CD4-positive, alpha-beta T cell treated with Interleukin-4 for 4 hours (primary cell): ENCODE measurements at regions not wholly inside any gene's neighbourhood (a gene's known extent, or its start where the extent isn't known, plus 50 kb on each side); places are given as distances from the start of the nearest gene placed in this dataset.

Experiments
- DNase-seq: peaks from one replicate; pipeline ENCODE4 v3.0.0-alpha.2; 2020

GRCh38 chr10:78902815-78903214 is 166.0 kb upstream of the ZMIZ1 start:
- DNase-seq = no peak

- no peak for DNase-seq
Observed at GRCh38 chr10:78903341-78903940, 165.3 kb upstream of the ZMIZ1 start.

GRCh38 chr10:78904196-78904595 is 164.6 kb upstream of the ZMIZ1 start:
- no peak for DNase-seq

- no peak for DNase-seq
Observed at GRCh38 chr10:78905015-78905956, 163.5 kb upstream of the ZMIZ1 start.

- no peak for DNase-seq
Observed at GRCh38 chr10:78905957-78906308, 162.8 kb upstream of the ZMIZ1 start.

- DNase-seq = no peak
Observed at GRCh38 chr10:78906734-78907390, 161.9 kb upstream of the ZMIZ1 start.

GRCh38 chr10:78907551-78908211 is 161.1 kb upstream of the ZMIZ1 start:
- DNase-seq = no peak

GRCh38 chr10:78909221-78909620 is 159.5 kb upstream of the ZMIZ1 start:
- DNase-seq = no peak

GRCh38 chr10:78910021-78910420 is 158.7 kb upstream of the ZMIZ1 start:
- DNase-seq = no peak

GRCh38 chr10:78910476-78910875 is 158.3 kb upstream of the ZMIZ1 start:
- DNase-seq = no peak

GRCh38 chr10:78910886-78911285 is 157.9 kb upstream of the ZMIZ1 start:
- DNase-seq = no peak

- DNase-seq = no peak
Observed at GRCh38 chr10:78911533-78912340, 157.0 kb upstream of the ZMIZ1 start.

- no peak for DNase-seq
Observed at GRCh38 chr10:78912361-78913218, 156.2 kb upstream of the ZMIZ1 start.

GRCh38 chr10:78913219-78914059 is 155.3 kb upstream of the ZMIZ1 start:
- DNase-seq = no peak

GRCh38 chr10:78914060-78914378 is 154.7 kb upstream of the ZMIZ1 start:
- DNase-seq = no peak

GRCh38 chr10:78914502-78915189 is 154.1 kb upstream of the ZMIZ1 start:
- no peak for DNase-seq

- DNase-seq = no peak
Observed at GRCh38 chr10:78915190-78915518, 153.6 kb upstream of the ZMIZ1 start.

GRCh38 chr10:78916227-78916626 is 152.5 kb upstream of the ZMIZ1 start:
- no peak for DNase-seq

- no peak for DNase-seq
Observed at GRCh38 chr10:78919181-78919966, 149.4 kb upstream of the ZMIZ1 start.
